ENCODE measurements at regions not wholly inside any gene's neighbourhood (a gene's known extent, or its start where the extent isn't known, plus 50 kb on each side); places are given as distances from the start of the nearest gene placed in this dataset.

- TF ChIP-seq, protein P1, sequence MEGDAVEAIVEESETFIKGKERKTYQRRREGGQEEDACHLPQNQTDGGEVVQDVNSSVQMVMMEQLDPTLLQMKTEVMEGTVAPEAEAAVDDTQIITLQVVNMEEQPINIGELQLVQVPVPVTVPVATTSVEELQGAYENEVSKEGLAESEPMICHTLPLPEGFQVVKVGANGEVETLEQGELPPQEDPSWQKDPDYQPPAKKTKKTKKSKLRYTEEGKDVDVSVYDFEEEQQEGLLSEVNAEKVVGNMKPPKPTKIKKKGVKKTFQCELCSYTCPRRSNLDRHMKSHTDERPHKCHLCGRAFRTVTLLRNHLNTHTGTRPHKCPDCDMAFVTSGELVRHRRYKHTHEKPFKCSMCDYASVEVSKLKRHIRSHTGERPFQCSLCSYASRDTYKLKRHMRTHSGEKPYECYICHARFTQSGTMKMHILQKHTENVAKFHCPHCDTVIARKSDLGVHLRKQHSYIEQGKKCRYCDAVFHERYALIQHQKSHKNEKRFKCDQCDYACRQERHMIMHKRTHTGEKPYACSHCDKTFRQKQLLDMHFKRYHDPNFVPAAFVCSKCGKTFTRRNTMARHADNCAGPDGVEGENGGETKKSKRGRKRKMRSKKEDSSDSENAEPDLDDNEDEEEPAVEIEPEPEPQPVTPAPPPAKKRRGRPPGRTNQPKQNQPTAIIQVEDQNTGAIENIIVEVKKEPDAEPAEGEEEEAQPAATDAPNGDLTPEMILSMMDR (IDR thresholded peaks at IDR 0.05), result no peak
- TF ChIP-seq POLR2AphosphoS5 (IDR thresholded peaks at IDR 0.05) (no peak), EP300 (IDR thresholded peaks at IDR 0.05; ENCODE audit: low read depth) (no peak), POLR2A (IDR thresholded peaks at IDR 0.05) (no peak)
- Histone ChIP-seq H3K9me3 (no peaks in the 10 kb centered on the region), H3K4me1 (no peaks in the 10 kb centered on the region), H3K27me3 (no peaks in the 10 kb centered on the region), H3K36me3 (no peaks in the 10 kb centered on the region), H3K4me3 (no peak overlapping the region), H3K27ac (no peak overlapping the region)
- intact Hi-C loops (cut with DNase I; ENCODE audit: low total_unique reads), result no loop called here
- in situ Hi-C loops (cut with MboI; ENCODE audit: low pct_ligation_motif_present in 1 of 4, low pct_unique_long_range_greater_than_20kb in 1 of 4, low sequenced_read_pairs in 3 of 4), result no loop called here
- DNase-seq, result no peak
These were observed 614.9 kb upstream of the LRRC4C start for GRCh38 chr11:42074306-42074705.

- H3K4me1 ChIP-seq, result no peaks in the 10 kb centered on the region
- DNase-seq, result no peak
- H3K4me3 ChIP-seq, result no peak overlapping the region
- 82 to 87% methylated on average over 1 of the region's 1 CpG for WGBS, 2 donors (ENCODE audit: low coverage in 1 of 2)
- TF ChIP-seq POLR2AphosphoS5 (IDR thresholded peaks at IDR 0.05), result no peak
- TF ChIP-seq POLR2A (IDR thresholded peaks at IDR 0.05), result no peak
- no peak for TF ChIP-seq EP300 (IDR thresholded peaks at IDR 0.05; ENCODE audit: low read depth)
- TF ChIP-seq, protein P1 (IDR thresholded peaks at IDR 0.05), result no peak
- in situ Hi-C loops (cut with MboI; ENCODE audit: low pct_ligation_motif_present in 1 of 4, low pct_unique_long_range_greater_than_20kb in 1 of 4, low sequenced_read_pairs in 3 of 4), result no loop called here
- no peak overlapping the region for H3K27ac ChIP-seq
- no peaks in the 10 kb centered on the region for H3K36me3 ChIP-seq
- no peaks in the 10 kb centered on the region for H3K27me3 ChIP-seq
- no peaks in the 10 kb centered on the region for H3K9me3 ChIP-seq
- intact Hi-C loops (cut with DNase I; ENCODE audit: low total_unique reads), result no loop called here
These were observed 615.7 kb upstream of the LRRC4C start for GRCh38 chr11:42075180-42075579.

DNA sequence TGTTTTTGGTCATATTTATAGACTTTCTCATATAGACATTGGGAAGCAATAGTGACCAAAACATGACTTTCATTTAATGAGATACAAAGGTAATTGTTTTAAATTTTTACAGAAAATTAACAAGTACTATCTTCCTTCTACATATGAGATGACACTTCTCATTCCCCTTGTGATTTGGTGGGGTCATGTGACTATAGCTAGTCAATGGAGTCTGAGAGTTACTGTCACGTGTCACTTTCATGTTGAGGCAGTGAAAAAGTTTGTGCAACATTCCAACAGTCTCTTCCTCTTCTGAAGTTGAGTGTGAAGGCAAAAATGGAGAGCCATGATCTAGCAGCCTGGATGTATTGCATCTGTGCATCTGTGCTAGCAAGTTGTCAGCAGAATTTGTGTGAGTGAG, 618.3 kb upstream of the LRRC4C start:
- Histone ChIP-seq H3K27me3 (no peaks in the 10 kb centered on the region), H3K27ac (no peak overlapping the region), H3K36me3 (no peaks in the 10 kb centered on the region), H3K9me3 (no peaks in the 10 kb centered on the region), H3K4me1 (no peaks in the 10 kb centered on the region), H3K4me3 (no peak overlapping the region)
- WGBS, 2 donors (ENCODE audit: low coverage in 1 of 2), result 54 to 63% methylated on average over 1 of the region's 1 CpG
- in situ Hi-C loops (cut with MboI; ENCODE audit: low pct_ligation_motif_present in 1 of 4, low pct_unique_long_range_greater_than_20kb in 1 of 4, low sequenced_read_pairs in 3 of 4) (no loop called here), intact Hi-C loops (cut with DNase I; ENCODE audit: low total_unique reads) (no loop called here)
- TF ChIP-seq EP300 (IDR thresholded peaks at IDR 0.05; ENCODE audit: low read depth) (no peak), POLR2AphosphoS5 (IDR thresholded peaks at IDR 0.05) (no peak), POLR2A (IDR thresholded peaks at IDR 0.05) (no peak)
- TF ChIP-seq, protein P1 (IDR thresholded peaks at IDR 0.05), result no peak
- DNase-seq, result no peak

DNA sequence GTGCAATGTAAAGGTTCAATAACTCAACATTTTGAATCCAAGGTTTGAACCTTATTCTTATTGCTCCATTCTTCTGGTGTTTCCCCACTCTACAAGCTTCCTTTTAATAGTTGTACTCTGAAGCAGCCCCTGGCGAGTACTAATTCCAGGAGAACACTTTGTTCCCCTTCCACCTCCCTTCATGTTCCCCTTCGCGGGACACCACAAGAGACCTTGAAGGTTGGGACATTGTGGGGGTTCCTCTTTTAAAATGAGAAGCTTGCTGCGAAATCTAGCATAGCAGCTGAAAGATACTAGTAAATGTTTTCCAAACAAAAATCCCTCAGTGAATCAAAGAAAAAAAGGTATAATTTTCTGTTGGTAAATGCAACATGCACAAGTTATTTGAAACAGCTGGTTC, 626.3 kb upstream of the LRRC4C start:
- no peak for DNase-seq
- no peak overlapping the region for H3K4me3 ChIP-seq
- WGBS, 2 donors (ENCODE audit: low coverage in 1 of 2), result 64 to 71% methylated on average over 4 of the region's 4 CpGs
- no peaks in the 10 kb centered on the region for H3K4me1 ChIP-seq
- no peaks in the 10 kb centered on the region for H3K9me3 ChIP-seq
- in situ Hi-C loops (cut with MboI; ENCODE audit: low pct_ligation_motif_present in 1 of 4, low pct_unique_long_range_greater_than_20kb in 1 of 4, low sequenced_read_pairs in 3 of 4), result no loop called here
- no peaks in the 10 kb centered on the region for H3K36me3 ChIP-seq
- TF ChIP-seq POLR2A (IDR thresholded peaks at IDR 0.05), result no peak
- TF ChIP-seq, protein P1 (IDR thresholded peaks at IDR 0.05), result no peak
- no peak for TF ChIP-seq EP300 (IDR thresholded peaks at IDR 0.05; ENCODE audit: low read depth)
- TF ChIP-seq POLR2AphosphoS5 (IDR thresholded peaks at IDR 0.05), result no peak
- no peaks in the 10 kb centered on the region for H3K27me3 ChIP-seq
- intact Hi-C loops (cut with DNase I; ENCODE audit: low total_unique reads), result no loop called here
- H3K27ac ChIP-seq, result no peak overlapping the region

All from transverse colon (tissue), 4 donors.